ENCODE measurements at regions not wholly inside any gene's neighbourhood (a gene's known extent, or its start where the extent isn't known, plus 50 kb on each side); places are given as distances from the start of the nearest gene placed in this dataset.

DNA sequence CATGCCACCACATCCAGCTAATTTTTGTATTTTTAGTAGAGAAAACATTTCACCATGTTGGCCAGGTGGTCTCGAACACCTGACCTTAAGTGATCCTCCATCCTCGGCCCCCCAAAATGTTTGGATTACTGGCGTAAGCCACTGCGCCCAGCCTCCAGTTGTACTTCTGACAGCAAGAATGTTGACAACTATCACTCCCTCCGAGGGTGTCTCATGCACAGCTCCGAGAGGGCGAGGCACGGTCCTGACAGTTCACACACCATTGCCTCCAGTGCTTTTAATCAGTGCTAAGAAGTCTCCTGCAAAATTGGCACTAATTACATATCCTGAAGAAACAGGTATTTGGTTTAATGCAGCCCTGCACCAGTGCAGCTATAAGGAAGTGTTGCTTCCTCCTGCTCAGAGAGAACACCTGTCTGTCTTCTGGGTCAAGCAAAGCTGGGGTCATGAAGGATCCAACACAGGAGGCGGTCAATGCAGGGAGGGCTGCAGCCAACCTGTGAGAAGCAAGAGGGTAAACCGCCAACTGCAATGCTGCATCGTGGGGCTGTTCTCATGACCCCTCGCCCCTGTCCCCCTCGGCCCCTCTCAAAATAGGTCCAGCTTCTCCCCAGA is 184.0 kb downstream of the MED10 start:
- no peak for DNase-seq

DNA sequence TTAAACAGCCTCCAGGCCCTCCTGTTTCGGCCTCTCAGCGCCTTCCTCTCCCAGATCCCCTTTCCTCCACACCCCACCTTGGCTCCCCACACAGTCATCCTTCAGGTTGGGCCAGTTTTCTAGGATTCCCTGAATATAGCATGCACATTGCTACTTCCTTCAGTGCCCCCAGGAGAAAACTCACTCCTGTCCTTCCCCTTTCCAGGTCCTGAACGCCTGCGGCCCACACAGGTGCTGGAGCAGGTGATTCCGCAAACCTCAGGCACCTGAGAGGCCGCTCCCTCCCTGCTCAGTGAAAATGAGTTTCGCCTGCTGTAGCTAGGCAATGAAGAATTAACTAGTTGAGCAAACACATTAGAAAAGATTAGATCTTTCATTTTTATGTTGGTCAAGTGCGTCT is 185.0 kb downstream of the MED10 start:
- no peak for DNase-seq

DNA sequence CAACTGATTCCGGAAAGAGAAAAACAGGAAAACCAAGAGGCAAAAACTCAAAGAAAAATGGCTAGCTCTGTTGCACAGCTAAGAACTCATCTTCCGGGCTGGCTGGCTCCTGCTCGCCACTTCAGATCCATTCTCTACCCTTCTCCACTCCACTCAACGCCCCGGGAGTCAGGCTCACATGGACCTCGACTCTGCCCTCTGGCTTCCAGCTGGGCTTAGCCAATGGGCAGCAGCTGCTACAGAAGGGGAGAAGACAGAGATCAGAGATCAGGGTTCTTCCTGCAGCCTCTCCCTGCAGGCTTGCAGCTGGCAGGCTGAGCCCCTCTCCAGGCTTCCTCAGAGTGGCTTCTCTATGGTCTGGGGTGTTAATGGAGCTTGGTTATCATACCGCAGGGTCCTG is 187.5 kb downstream of the MED10 start:
- no peak for DNase-seq

DNA sequence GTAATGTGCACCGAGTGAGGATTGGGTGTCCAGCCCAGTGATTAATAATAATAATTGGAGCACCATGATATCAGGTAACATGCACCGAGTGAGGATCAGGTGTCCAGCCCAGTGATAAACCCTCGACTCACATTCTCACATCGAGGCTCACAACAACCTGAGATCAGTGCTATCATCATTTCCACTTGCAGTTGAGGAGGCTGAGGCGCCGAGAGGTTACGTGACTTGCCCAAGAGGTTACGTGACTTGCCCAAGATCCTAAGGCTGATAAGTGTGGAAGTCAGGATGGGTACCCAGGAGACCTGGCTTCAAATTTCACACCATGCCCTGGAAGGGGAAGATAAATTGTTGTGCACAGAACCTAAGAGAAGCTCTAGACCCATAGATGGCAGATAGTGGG is 189.4 kb downstream of the MED10 start:
- no peak for DNase-seq

DNA sequence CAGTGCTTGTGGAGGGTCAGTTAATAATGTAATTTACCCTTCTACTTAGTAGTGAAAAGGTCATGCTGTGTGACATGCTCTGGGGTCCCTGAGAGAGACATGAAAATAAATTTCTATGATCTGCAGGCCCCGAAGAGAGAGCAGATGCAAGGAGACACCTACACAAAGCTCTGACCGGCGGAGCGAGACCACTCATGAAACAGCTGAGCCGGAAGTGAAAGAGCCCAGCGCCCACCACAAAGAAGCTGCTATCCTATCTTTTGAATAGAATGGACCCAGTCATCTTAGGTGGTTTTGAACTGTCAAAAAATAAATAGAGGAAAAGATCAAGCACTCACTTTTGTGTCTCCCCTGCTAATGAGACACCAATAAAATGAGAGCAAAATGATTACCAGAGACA is 190.0 kb downstream of the MED10 start:
- DNase-seq, result no peak

DNA sequence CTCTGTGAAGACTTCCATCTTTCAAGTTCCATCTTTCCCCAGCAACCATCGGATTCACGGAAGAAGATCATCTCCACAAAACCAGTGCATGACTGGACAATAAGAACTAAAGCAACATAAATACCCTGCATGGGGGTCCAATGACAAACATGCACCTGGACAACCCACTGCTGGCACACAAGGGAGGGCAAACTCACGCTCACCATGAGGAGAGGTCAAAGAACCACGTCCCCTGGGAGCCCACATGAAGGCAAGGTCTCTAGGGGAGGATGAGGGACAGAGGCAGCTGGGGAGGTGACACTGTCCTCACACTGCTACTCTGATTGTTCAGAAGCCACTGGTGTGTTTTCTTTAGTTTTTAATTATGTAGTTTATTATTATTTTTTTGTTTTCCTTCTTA is 190.8 kb downstream of the MED10 start:
- no peak for DNase-seq

DNA sequence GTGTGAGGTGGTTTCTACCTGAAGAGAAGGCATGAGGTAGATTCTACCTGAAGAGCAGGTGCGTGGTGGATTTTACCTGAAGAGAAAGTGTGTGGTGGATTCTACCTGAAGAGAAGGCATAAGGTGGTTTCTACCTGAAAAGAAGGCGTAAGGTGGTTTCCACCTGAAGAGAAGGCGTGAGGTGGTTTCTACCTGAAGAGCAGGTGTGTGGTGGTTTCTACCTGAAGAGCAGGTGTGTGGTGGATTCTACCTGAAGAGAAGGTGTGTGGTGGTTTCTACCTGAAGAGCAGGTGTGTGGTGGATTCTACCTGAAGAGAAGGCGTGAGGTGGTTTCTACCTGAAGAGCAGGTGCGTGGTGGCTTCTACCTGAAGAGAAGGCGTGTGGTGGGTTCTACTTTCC is 192.8 kb downstream of the MED10 start:
- DNase-seq, result no peak

DNA sequence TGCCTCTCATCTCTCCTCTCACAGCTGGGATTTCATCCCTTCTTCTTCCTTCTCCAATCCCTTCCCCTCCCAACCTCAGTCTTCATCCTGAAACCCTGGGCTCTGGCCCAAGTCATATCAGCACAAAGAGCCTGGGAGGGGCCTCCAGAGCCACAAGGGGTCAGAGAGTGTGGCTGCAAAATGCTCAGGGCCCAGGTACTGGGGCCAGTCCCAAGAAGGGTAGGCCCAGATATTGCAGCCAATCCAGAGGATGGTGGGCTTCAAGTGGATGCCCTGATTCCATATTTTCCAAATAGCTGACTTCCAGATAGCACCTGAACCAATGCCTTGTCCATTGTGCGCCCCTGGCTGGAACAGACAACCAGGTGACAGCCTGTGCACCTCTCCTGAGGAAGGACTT is 193.9 kb downstream of the MED10 start:
- DNase-seq, result no peak

DNA sequence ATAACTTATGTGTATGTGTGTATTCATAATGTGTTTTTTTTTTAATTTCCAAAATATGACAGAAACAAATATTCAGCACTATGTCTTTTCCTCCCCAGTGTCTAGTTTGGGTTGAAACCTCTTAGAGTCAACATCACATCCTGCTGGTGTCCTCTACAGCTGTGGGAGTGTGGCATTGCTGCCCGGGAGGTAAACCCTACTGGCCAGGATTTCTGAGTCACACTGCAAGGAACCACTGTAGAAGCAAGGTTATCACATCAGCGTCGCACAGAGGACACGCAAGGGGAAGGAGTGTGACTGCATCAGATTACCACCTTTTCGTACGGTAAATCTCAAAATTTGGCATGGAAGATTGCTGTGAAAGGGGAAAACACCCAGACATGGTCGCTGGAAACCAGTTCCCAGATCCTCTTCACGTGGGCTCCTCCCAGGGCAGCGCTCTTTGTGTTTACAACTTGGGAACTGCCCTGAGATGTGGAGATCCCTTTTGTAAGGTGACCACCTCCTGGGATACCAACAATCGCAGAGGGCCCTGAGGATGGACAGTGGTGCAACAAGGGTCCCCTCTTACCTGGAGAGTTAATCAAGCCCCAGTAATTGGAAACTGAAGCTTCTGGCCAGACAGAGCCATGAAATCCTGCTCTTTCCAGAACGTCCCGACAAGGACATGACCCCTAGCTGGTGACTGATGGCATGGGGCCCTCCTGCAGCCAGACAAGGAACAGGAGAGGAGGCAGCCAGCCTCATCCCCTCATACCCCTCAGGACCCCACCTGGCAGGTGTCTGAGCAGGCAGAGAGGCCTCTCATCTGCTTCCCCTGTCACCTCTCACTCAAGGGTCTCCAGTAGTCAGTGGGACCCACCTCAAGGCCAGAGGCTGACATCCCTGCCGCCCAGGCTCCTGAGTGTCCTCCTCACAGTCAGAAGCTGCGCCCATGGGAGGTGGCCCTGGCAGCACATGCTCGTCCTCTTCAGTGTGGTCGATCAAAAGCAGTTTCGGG is 194.7 kb downstream of the MED10 start:
- DNase-seq, result no peak

DNA sequence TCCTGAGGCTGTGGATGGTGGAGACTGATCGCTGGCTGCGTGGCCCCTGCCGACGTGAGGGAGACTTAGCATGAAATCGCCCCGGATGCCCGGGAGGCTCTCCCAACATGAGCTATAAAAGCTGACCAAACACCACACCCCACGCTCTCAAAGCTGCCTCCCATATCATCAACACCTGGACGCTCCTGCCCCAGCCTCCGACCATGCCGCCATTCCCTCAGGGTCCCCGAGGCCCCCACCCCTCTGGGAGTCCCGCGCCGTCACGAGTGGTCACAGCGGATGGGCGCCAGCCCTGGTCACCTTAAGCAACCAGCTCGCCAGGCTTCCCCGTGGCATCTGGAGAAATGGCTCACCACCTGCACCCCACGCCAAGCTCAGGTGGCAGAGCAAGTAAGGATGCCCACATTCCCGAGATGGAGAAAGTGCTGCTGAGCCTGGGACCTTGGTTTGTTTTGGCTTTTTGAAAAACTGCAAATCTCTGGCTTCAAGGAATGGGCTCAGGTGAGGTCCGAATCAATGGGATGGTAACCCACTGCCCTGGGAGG is 196.0 kb downstream of the MED10 start:
- no peak for DNase-seq

DNA sequence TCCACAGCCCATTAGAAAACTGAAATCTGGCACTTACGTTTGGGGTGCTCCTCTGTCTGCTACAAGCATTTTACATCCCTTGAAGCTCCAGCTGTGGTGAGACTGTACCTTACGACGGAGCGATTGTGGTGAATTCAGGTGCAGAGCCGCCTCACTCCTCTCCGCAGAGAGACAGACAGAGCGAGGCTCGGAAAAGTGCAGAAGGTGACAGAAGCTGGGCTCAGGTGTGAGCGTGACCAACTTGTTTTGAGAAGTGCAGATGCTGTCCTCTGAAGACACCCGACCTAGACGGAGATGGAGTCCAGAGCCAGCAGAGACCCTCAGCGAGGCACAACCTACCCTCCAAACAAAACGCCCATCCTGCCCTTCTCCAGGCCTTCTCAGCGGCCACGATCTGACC is 196.5 kb downstream of the MED10 start:
- DNase-seq, result no peak

DNA sequence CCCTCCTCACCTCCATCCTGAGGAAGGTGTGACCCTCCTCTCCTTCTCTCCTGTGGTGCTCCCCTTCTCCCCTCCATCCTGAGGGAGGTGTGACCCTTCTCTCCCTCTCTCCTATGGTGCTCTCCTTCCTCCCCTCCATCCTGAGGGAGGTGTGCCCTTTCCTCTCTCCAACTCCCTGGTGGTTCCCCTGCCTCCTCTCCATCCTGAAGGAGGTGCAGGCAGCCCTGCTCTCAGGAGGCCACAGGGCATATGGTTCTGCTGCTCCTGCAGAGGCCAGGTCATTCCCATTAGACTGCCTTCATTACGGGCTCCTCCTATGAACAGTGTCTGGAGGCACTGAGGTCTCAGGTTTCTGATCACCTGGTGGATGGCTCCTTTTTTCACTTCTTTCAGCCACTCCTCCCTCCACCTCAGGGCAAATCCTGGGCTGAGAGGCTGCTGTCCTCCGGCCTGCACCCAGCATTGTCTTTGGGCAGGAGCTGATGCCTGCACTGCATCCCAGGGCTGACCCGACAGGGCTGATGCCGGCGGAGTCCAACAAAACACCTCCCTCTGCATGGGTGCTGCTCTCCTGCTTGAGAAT is 197.1 kb downstream of the MED10 start:
- no peak for DNase-seq

DNA sequence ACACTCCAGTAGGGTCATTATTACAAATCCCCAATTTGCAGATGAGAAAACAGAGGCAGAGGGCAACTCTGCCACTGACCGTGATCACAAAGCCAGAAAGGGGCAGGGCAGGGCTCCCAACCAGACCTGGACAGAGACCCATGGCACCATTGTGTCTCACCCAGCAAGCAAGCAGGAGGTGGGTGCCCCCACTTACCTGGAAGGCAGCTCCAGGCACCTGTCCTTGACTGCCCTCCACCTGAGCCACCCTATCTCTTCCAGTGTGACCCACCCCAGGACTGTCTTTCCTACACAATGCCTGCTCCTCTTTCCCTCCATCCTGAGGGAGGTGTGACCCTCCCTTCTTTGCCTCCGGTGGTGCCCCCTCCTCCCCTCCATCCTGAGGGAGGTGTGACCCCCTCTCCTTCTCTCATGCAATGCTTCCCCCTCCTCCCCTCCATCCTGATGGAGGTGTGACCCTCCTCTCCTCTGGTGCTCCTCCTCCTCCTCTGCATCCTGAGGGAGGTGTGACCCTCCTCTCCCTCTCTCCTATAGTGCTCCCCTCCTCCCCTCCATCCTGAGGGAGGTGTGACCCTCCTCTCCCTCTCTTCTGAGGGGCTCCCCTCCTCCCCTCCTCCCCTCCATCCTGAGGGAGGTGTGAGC is 198.0 kb downstream of the MED10 start:
- DNase-seq, result no peak

DNA sequence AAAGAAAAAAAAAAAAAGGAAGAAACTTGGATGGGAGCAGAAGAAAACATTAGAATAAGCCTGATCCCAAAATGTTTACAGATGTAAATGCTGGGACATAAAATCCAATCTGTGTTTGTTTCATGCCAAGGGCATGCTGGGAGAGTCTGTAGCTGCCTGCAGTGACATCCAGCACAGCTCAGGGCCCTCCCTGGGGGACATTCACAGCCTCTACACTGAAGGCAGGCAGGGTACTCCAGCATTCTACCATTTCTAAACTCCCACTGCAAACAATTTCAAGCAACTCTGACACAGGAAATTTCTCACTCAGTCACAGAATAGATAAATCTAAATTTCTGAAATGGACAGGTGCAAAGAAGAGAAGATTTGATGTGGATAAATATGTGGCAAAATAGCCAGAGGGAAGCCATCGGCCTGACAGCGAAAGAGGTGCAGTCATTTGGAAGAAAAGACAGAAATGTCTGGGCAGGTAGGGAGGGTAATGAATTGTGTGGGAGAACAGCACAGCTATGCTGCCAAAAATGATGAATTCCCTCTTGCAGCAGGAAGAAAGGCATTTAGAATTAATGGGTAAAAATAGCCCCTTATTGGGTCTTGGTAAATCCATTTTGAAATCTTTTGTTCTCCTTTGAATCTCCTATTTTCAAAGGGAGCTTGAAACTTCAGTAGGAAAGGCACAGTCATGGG is 199.4 kb downstream of the MED10 start:
- DNase-seq, result no peak

DNA sequence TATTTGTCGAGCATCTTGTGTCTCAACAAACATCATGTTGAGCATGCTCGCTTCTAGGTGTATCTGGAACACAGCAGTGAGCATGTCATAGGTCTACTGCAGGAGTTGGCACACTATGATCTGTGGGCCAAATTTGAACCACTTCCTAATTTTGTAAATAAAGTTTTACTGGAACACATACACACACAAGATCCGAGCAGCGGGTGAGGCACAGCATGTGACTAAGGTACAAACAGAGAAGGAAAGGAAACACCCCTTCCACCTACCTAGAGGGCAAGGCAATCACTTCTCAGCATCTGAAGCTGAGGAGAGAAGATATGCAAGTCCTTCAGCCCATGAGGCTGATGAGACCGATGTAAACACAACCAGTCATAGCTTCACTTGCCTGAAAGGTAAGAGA is 200.4 kb downstream of the MED10 start:
- DNase-seq, result no peak

DNA sequence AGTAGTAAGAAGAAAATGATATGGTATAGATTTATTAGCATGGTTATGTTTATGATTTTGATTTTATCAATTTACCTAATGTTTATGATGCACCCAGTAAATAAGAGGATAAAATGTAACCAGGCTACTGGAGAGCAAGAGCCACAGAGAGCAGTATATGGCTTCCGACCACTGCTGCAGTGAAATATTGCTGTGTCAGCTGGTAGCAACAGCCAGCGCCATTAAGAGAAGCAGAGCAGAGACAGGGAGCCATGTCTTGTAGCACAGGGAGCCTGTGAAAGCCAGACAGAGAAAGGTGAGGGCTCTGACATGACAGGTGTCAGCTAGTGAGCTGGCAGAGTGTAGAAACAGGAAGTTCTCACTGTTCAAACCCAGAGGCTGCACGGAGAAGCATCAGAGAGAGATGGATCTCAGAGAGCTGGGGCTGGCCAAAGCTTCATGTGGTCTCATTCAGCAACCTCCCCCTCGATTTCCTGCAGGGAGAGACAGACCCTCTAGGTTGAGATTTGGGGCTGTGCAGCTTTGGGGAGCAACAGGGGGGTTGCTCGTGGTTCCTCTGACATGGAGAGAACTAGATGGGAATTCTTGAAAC is 202.1 kb downstream of the MED10 start:
- DNase-seq, result no peak

DNA sequence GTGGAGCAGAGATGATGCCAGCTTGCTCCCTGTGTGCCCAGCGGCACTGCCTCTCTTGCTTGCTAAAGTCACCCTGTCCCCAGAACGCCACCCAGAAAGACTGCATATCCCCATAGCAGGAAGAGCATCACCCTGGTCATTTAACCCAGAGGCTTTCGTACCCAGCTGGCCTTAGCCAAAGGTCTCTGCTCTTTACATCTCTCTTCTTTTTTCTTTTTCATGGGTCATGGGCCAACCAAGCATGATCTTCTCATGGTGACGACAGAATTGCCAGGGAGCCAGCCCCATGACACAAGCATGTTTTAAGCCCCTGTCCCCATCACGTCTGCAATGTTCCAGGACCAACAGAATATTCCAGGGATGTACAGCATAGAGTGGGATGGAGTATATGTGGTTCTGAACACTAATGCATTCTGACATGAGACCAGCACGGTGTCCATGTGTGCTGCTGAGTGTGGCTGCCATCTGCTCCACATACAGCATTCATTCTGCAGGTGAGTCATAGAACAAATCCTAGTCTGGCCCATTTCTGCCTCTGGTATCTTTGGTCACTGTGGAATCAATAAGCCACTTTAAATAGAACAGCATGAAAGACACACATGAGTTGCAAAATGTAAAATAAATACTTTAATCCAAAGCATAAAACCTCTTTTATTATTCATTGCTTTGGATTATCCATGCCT is 203.0 kb downstream of the MED10 start:
- DNase-seq, result no peak

DNA sequence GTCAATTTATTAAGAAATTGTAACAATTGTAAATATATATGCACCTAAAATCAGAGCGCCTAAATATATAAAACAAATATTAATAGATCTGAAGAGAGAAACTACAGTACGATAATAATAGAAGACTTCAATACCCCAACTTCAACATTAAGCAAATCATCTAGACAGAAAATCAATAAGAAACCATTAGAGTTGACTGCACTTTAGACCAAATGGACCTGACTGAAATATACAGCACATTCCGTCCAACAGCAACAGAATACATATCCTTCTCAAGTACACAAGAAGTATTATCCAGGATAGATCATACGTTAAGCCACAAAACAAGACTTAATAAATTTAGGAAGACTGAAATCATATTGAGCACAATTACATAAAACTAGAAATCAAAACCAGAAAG is 208.7 kb downstream of the MED10 start:
- no peak for DNase-seq

DNA sequence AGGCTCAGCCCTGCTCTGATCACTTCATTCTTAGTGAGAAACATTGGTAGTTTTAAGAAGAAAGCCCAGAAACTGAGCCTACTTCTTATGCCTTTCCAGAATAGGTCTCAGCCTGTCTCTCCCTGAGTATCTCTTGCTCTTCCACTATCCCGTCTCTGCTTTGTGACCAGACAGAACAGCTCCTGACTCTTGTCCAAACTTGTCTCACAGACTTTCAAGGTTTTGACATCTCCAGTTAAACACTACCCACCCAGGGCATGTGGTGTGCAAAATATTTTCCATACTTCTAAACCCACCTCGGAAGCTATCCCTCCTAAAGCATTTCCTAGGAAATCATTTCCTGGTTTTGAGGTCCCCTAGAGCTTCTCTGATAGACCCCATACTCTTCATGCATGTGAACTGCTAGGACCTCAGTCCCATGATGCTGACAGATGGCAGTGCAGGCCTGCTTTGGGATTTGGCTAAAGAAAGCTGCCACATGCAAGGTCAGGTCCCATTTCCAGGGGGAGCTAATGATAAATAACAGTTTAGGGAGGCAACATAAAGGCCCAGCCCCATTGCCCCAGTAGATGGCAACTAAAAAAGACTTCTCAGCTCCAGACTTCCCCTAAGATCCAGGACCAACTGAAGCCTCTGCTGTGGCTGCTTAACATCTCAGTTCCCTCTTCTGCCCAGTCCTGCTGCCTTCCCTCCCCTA is 211.5 kb downstream of the MED10 start:
- DNase-seq, result no peak

DNA sequence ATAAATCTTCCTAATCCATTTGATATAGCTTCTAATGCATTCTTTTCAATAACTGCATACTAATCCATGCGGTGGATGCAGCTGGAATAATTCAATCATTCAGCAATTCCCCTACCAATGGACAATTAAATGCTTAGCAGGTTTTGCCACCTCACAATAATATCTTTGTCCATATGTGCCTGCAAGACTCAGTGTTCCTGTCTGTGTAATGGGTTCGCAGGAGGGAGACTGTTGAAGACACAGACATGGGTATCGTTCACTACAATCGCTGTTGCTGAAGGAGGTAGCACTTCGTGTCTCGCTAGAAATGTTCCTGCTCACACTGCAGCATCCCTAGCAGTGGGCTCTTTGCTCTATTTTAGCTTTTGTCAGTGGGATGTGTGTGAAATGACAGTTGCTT is 214.4 kb downstream of the MED10 start:
- no peak for DNase-seq

DNA sequence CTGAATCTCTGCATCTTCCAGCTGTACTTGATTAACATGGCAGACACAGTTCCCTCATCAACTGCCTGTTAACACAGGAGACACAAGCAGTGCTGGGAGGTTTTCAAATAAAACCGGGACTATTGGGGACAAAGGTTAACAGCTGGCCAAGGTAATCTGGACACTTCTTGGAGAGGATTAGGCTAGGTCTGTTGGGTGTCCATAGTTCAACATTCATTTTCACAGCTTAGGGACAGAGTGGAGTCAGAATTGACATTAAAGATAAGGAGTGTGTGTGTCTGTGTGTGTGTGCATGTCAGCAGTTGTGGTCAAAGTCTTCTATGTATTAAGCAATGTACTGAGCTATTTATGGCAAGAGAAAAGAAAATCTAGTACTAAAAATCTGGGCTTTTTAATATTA is 216.2 kb downstream of the MED10 start:
- DNase-seq, result no peak

Data from bone marrow (tissue), 2 donors.